ENCODE measurements at regions not wholly inside any gene's neighbourhood (a gene's known extent, or its start where the extent isn't known, plus 50 kb on each side); places are given as distances from the start of the nearest gene placed in this dataset.

DNA sequence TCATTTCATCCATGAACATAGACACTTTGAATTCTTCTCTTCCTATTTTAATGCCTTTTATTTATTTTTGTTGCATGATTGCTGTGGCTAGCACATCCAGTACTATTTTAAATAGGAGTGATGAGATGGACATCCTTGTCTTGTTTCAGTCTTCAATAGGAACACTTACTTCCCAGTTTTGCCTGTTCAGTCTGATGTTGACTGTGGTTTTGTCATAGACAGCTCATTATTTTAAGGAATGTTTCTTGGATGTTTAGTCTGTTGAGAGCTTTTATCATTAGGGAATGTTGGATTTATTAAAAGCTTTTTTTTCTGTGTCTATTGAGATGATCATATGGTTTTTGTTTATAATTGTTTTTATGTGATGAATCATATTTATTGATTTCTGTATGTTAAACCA, 586.6 kb downstream of the SLITRK1 start:
- TF ChIP-seq, protein P1, sequence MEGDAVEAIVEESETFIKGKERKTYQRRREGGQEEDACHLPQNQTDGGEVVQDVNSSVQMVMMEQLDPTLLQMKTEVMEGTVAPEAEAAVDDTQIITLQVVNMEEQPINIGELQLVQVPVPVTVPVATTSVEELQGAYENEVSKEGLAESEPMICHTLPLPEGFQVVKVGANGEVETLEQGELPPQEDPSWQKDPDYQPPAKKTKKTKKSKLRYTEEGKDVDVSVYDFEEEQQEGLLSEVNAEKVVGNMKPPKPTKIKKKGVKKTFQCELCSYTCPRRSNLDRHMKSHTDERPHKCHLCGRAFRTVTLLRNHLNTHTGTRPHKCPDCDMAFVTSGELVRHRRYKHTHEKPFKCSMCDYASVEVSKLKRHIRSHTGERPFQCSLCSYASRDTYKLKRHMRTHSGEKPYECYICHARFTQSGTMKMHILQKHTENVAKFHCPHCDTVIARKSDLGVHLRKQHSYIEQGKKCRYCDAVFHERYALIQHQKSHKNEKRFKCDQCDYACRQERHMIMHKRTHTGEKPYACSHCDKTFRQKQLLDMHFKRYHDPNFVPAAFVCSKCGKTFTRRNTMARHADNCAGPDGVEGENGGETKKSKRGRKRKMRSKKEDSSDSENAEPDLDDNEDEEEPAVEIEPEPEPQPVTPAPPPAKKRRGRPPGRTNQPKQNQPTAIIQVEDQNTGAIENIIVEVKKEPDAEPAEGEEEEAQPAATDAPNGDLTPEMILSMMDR (IDR thresholded peaks at IDR 0.05): no peak
- no peak for TF ChIP-seq POLR2A (IDR thresholded peaks at IDR 0.05)
